GM21423 (cell line): ENCODE measurements at regions not wholly inside any gene's neighbourhood (a gene's known extent, or its start where the extent isn't known, plus 50 kb on each side); places are given as distances from the start of the nearest gene placed in this dataset.

Source experiments
- ATAC-seq: cut with Tn5 transposase; IDR thresholded peaks from one replicate; pipeline ENCODE4 v1.9.1; 2021; ENCODE audit warnings: mild to moderate bottlenecking, moderate library complexity; ENCODE audit not compliant: unreplicated experiment

DNA sequence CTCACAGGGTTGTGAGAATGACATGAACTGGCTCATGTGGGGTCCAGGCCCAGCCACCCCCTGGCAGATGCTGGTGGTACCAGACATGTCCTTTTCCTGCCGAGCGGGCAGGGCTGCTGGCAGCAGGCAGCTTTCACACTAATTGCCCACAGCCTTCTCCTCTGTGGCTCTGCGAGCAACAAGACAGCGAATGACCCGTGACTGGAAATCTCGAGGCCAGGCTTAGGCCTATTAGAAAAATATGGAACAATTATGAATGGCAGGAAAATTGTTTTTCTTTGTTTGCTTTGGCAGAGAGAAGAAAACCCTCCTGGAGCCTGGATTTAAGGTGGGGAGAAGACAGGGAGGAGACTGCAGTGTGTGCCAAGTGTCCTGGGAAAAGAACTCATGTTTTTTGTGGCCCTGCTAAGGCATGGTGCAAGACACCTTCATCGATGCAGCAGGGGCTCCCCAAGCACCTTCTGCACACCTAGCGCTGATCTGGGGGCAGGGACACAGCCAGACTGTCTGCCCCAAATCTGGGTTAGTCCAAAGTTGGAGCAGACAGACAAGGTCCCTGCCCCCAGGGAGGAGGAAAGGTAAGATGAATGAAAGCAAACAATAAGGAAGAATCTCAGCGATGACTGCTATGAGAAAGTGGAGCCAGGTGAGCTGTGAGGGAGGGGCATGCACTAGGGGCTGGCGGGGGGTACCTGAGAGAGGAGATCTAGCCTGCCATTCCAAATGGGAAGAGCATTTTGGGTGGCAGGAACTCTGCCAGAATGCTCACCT is 193.8 kb upstream of the TLE3 start:
- no peak for ATAC-seq

DNA sequence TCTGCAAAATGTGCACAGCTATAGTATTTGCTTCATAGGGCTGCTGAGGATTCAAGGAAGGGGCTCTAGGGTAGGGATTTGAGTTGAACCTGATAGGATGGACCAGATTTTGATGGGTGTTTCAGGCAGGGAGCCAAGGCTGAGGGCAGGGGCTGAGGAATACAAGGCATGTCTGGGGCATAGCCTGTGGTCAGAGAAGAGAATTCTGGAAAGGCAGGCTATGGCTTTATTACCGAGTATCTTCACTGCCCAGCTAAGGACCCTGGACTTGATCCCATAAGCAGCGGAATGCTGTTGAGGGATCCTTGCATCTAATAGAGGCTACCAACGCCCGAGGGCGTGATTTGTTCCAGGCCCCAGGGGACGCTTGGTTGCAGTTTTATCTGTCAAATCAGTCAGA is 193.0 kb upstream of the TLE3 start:
- ATAC-seq: no peak

DNA sequence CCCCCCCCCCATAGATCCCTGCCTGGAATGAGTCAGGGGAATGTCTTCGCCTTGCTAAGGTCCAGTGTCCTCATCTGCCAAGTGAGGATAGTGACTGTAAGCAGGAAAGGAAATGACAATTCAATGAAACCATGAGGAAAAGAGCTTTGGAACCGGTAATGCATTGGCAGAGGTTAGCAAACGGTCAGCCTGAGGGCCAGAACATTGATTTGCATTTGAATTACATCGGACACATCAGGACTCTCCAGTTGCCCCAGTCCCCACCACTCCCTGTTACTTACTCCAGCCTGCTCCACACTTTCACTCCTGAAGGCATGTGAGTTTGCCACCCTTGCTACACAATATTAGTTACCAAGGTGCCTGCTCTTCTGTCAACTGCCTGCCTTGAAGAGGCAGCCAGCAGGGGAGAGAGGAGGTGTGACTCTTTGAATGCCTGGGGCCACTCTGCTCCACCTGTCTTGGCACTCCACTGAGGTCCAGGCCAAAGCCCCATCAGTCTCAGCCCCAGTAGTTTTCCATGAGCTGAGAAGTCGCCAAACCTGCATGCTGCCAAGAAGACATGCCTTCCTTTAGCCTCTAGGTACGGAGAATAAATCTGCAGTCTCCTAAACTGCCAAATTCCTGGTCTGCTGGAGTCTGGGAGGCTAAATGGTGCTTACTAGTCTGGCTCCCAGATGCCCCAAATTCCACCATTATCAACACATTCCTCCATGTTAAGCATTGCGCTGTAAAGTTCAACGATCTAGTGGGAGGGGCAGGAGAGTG is 191.7 kb upstream of the TLE3 start:
- ATAC-seq: no peak

DNA sequence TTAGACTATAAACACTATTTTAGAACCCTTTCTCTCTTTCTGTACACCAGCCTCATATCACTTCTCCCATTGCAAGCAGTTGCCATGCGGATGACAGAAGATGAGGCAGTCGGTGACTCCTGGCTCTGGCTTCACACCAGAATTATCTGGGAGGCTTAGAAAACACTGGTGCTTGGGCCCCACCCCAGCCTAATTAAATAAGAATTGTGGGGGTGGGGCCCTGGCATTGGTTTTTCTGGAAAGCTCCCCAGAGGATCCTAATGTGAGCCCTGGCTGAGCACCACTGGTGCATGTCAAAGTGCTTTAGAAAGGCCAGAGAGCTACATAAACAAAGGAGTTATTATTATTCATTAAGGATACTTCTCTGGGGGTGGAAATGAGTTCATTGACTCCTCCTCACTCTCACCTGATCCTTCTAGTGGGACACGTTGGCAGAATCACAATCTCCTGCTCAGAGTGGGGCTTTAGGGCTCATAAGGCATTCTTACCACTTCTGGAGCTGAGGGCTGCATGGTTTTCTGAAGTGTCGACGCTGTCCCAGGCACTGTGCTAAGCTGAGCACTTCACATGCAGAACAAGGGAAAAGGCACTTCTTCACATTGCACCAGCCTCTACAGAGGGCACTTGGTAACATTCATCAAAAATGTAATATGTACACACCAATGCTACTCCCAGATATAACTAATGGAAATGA is 188.5 kb upstream of the TLE3 start:
- ATAC-seq: no peak

DNA sequence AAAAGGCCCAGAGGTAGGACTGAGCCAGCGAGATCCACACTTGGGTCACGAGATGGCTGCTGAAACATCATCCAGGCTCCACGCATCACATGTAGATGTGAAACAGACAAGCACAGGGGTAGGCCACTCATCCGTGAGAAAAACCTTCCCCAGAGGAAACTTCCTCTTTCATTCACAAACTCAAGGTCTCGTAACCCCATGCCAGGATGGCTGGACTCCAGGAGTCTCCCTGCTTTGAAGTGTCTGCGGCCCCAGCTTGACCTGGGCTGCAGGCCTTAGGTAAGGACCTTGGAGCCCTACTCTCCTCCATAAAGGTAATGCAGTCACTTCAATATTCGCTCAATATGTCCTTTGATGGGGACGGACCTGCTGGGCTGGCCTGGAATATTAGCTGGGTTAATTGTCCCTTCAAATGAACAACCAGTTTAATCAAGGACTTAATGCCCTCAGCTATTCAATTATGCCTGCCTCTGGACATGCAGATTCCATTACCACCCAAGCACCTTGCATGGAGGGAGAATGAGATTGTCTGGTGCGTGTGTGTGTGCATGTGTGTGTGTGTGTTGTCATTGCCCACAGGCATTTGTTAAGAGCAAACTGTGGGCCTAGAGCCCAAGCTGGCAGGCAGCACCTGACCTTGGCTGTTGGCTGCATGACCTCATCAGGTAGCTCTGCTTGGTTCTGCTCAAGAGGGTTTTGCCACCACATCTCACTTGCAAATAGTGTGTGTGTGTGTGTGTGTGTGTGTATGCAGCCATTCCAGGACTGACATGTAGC is 186.9 kb upstream of the TLE3 start:
- no peak for ATAC-seq

DNA sequence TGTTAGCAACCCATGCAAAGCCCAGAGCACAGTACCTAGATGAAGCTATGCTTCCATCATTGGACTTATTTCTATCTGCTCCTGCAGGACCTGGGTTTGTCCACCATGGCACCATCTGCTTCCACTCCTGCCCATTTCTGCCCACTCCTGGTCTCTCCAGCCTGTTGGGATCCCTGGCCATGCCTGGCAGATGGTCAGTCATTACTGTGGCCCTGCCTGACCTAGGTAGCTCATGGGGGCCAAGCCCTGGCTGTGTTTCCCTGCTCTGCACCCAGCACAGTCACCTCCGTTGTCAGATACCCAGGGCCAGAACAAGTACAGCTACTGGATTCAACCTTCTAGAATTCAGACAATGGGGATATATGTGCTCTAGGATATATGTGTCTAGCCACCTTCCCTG is 185.8 kb upstream of the TLE3 start:
- no peak for ATAC-seq

DNA sequence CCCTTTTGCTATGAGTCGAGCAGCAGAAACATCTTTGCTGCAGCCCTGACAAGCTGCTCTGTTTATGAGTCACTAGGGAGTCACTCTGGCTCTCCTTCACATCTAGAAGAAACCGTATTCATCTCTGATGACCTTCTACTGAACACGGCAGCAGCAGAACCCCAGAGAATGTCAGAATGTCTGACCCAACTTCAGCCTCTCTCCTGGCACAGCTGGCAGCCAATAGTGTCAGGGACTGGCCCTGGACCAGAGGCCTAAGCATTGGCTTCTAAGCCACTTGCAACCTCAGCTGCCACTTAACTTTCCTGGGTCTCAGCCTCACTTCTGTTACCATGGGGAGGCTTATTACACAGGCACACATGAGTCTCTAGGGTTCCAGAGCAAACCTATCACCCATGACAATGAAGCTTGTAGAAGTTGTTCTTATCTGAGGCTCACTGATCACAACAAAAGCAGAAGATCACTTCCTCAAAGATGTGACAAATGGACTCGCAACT is 184.1 kb upstream of the TLE3 start:
- ATAC-seq: no peak

DNA sequence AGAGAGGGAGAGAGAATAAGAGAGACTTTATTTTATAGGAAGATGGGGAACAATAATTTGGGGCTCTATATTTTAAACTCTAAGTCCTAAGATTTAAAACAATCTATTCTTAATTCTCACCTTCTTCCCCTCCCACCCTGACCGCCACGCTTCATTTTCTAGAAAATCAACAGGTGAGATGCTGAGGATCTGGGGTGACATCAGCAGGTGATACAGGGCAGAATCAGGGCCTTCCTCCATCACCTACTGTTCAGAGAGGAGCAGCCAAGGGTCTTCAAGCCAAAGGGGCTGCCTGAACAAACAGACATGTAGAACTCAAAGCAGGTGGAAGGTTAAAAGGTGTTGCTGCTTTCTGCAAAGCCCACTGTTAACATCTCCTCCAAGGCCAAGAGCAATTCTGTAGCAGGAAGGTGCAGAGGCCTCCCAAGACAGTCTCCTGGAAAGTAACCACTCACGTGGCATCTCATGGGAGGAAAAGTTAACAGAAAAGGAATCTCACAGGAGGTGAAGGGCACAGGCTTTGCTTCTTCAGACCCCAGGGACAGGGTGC is 183.6 kb upstream of the TLE3 start:
- no peak for ATAC-seq

DNA sequence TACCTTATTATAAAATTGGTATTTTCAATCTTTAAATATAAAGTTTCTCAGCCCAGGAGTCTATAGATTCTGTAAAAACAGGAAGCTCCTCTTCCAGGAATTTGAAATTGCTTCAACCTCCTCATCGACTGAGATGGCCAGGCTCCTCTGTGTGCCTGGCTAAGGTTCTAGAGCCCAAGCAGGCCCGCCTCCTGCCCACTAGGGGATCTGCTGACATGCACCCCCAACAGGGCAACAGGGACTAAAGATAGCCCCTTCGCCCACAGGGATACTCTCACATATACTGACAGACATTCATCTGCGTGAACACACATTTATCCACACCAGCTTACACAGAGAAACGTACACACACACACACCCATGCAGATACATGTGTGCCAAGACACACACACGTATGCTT is 183.1 kb upstream of the TLE3 start:
- no peak for ATAC-seq

DNA sequence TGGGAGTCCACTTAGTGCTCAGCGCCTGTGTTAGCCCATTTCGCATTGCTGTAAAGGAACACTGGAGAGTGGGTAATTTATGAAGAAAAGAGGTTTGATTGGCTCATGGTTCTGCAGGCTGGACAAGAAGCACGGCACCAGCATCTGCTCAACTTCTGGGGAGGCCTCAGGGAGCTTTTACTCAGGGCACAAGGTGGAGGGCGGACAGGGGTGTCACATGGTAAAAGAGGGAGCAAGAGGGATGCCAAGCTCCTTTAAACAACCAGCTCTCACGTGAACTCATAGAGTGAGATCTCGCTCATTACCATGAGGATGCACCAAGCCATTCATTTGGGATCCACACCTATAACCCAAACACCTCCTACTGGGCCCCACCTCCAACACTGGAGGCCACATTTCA is 181.4 kb upstream of the TLE3 start:
- no peak for ATAC-seq

DNA sequence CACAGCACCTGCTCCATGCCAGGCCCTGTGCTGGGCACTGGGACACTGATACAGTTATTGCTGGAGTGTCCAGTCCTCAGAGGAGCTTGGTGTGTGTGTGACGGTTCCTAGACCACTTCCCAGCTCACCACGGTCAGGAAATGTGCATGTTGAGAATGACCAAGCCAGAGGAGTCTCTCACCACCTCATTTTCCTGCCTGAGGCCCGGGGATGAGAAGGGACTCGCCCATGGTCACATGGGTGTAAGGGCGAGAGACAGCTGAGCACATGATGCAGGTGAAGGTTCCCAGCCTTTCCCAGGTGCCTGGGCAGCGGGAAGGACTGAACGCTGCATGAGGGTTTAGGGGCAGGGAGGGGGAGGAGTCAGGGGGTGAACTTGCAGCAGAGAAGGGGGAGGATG is 180.9 kb upstream of the TLE3 start:
- ATAC-seq: no peak

DNA sequence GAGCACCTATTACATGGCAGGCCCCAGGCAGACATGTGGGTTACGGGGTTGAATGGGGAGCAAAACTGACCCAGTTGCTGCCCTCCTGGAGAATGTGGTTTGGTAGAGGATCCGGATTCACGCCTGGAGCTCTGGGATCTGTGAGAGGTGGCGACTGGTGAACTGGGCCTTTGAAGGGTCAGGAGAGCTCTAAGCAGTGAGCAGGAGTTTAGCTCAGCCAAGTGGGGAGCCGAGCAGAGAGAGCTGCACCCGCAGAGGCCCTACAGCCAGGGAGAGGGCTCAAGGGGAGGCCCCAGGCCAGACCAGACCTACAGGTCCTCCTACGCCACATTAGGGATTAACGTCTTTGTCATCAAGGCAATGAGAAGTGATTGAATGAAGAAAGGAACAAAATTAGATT is 179.8 kb upstream of the TLE3 start:
- ATAC-seq: no peak

DNA sequence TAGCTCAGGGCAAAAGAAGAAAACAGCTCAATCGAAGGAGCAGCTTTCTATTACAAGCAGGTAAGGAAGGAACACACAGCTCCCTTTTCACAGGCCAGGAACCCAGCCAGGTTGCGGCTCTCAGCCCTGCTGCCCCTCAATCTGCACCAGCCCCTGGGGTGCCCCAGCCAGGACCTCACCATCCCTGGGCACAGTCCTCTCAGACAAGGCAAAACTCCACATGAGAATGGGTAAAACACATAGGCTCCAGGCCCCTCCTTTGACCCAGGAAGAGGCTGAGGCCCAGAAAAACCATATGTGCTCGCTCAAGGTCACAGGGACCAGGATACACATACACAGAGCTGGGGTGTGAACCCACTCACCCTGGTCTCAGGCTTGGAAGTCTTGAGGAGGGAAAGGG is 178.7 kb upstream of the TLE3 start:
- ATAC-seq: no peak

DNA sequence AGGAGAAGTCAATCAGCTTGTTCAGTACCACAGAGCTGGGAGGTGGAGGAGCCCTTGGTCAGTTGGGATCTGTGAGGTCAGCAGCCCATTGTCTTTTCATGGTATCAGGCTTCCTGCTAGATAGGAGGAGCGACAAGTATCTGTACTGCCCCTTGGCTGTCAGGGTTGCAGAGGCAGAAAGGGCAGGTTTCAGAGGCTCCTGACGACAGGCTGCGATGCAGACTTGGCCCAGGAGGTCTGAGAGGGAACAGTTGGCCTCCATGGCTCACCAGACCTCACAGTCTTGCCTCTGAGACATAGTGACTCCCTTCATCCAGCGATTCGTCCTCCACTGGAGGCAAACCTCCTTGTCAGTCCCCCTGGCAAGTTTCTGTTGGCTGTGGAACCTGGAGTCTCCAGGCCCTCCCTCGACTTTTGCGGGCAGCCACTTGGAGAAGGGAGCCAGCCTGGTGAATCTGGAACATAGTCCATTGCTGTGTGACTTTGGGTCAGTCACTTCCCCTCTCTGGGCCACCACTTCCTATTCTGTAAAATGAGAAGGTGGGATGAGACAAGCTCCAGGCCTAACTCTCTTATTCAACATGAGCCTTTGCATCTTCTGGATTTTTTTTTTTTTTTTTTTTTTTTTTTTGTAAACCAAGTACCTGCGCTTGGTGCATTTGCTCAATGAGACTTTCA is 177.9 kb upstream of the TLE3 start:
- ATAC-seq: no peak

DNA sequence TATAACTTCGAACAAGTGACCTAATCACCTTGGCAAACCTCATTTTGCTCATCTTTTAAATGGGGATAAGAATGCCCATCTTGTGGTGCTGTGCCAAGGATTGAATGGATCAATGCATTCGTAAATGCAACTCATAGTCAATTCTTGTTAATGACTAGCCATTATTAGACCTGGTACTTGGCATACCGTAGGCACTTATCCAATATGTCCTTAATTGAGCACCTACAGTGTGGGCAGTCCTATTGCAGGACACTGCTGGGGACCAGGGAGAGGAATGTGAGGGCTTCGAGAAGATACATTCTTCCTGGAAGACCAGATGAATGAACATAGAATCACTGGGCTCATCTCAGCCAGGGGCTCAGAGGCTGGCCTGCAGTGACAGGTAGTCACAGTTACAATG is 177.2 kb upstream of the TLE3 start:
- no peak for ATAC-seq

DNA sequence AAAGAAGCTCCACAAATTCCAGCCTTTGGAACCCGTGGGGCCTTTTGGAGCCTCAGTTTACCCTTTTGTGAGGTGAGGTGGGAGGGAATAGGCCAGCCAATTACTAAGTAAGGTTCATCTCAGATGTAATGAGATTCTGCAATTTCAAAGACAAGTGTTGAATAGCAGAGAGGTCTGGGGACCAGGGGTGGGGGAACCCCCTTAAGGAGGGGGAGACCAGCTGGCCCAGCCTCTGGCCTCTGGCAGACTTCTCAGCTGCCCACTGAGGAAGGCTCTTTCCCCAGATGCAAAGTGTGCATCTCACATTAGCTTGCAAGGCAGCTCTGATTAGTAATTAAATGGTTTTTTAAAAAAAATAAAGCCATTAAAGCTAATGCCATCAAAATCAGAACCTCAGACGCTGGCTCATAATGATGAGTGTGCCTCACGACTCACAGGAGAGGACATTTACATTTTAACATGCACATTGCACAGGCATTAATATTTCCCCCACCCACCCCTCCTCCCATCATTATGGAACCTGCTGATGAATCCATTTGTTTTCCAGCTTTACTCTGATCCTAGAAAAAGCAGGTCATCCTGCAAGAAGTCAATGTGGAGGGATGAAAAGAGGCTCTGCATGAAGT is 176.7 kb upstream of the TLE3 start:
- no peak for ATAC-seq

DNA sequence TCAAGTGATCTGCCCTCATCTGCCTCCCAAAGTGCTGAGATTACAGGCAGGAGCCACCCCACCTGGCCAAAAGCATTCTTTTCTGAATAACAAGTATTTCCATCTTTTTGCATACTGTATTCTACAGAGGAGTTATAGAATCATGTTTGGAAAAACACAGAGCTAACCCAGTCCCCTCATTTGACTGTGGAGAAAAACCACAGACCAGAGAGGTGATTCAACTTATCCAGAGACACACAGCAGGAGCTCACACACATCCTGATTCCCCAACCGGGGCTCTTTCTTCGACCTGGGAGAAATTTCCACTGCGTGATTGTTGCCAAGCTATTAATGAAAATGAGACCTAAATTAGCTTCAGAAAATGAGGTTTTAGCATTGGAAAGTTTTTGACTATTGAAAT is 176.1 kb upstream of the TLE3 start:
- no peak for ATAC-seq

DNA sequence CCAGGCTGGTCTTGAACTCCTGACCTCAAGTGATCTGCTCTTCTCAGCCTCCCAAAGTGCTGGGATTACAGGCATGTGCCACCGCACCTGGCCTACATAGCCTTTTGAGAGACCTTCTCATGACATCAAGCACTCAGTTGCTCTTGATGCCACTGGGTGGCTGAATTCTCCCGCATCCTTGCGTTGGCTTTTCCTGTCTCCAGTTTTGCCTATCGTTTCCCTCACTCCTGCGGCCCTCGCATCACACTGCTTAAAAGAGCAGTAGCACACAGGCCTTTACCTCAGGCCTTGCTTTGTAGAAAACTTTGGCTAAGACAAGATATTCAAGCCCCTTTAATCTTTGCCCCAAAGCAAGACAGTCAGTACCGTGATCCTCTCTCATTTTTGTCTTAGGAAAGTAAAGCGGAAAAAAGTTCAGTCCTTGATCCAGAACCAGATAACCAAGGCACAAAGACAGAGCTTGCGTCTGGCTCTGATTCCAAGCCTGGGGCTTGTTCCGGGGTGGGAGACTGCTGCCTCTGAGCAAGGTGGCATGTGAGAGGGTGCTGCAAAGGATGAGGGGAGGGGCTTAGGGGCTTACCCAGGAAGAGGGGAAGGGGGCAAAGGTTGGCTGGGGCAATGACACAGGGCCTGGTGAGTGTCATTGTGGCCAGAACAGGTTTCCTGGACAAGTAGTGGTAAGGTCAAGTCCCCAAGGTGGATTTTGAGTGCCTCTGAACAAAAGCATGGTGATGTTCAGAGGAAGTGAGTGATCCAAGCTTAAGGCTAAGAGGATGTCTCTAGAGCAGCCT is 175.0 kb upstream of the TLE3 start:
- no peak for ATAC-seq
